NCI-H446 (cell line): ENCODE measurements at regions not wholly inside any gene's neighbourhood (a gene's known extent, or its start where the extent isn't known, plus 50 kb on each side); places are given as distances from the start of the nearest gene placed in this dataset.
"Not testable (repeated sequence)": the region's sequence is repeated elsewhere in the genome, so short reads cannot be mapped to it uniquely, and the experiment has no call there.

Experiments
- DNase-seq, 2 experiments: peaks; one replicate each; lab custom pipeline; 2025; lab: John Stamatoyannopoulos, UW

- no peak for DNase-seq
Observed at GRCh38 chr12:126966498-126966897, 1300.5 kb upstream of the TMEM132C start.

GRCh38 chr12:126967152-126967551 lies 1299.8 kb upstream of the TMEM132C start:
- no peak for DNase-seq

GRCh38 chr12:126974779-126975178 lies 1292.2 kb upstream of the TMEM132C start:
- no peak for DNase-seq

GRCh38 chr12:126976579-126976978 lies 1290.4 kb upstream of the TMEM132C start:
- DNase-seq: no peak

- DNase-seq: not testable (repeated sequence)
Observed at GRCh38 chr12:126979564-126979963, 1287.4 kb upstream of the TMEM132C start.

GRCh38 chr12:126982707-126983106 lies 1284.3 kb upstream of the TMEM132C start:
- DNase-seq: no peak

GRCh38 chr12:126983735-126984134 lies 1283.2 kb upstream of the TMEM132C start:
- not testable (repeated sequence) for DNase-seq

- DNase-seq: not testable (repeated sequence)
Observed at GRCh38 chr12:126985663-126986062, 1281.3 kb upstream of the TMEM132C start.

- DNase-seq: no peak
Observed at GRCh38 chr12:126989532-126989931, 1277.4 kb upstream of the TMEM132C start.

GRCh38 chr12:126993898-126994297 lies 1273.1 kb upstream of the TMEM132C start:
- DNase-seq: no peak

GRCh38 chr12:126994599-126994998 lies 1272.4 kb upstream of the TMEM132C start:
- no peak for DNase-seq

GRCh38 chr12:126998031-126998430 lies 1268.9 kb upstream of the TMEM132C start:
- DNase-seq: no peak

GRCh38 chr12:126998747-126999285 lies 1268.2 kb upstream of the TMEM132C start:
- DNase-seq: no peak

GRCh38 chr12:126999352-126999751 lies 1267.6 kb upstream of the TMEM132C start:
- DNase-seq: no peak

- DNase-seq: no peak
Observed at GRCh38 chr12:127005406-127005805, 1261.6 kb upstream of the TMEM132C start.

GRCh38 chr12:127006972-127007371 lies 1260.0 kb upstream of the TMEM132C start:
- no peak for DNase-seq

- no peak for DNase-seq
Observed at GRCh38 chr12:127008755-127009403, 1258.1 kb upstream of the TMEM132C start.

GRCh38 chr12:127012109-127012508 lies 1254.9 kb upstream of the TMEM132C start:
- no peak for DNase-seq

GRCh38 chr12:127013197-127013596 lies 1253.8 kb upstream of the TMEM132C start:
- DNase-seq: no peak

- DNase-seq: no peak
Observed at GRCh38 chr12:127014079-127014478, 1252.9 kb upstream of the TMEM132C start.

- DNase-seq: no peak
Observed at GRCh38 chr12:127024791-127025190, 1242.2 kb upstream of the TMEM132C start.

- no peak for DNase-seq
Observed at GRCh38 chr12:127025545-127025944, 1241.4 kb upstream of the TMEM132C start.

GRCh38 chr12:127035011-127035879 lies 1231.7 kb upstream of the TMEM132C start:
- no peak for DNase-seq
